ENCODE measurements at regions not wholly inside any gene's neighbourhood (a gene's known extent, or its start where the extent isn't known, plus 50 kb on each side); places are given as distances from the start of the nearest gene placed in this dataset.

DNA sequence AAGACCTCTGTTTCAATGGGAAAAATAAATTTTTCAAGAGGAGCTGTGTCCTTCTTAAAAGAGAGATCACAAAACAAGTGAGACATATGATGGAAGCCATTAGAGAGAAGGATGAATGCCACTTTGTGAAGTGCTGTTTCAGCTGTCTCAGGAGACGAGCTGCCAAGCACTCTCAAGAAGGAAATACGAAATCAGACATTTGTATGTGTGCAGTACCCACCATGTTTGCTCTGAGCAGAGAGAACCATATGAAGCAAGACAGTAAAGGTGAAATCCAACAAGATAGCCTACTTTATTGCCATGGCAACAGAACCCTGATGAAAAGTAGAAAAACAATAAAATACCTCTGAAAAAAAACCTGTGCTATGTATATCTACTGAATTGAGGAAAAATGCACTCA lies 168.1 kb downstream of the AMY1C start:
- TF ChIP-seq CTCF (IDR thresholded peaks at IDR 0.05), result no peak
- TF ChIP-seq EZH2phosphoT487 (IDR thresholded peaks at IDR 0.05), result no peak
